HG02938 (cell line): ENCODE measurements at regions not wholly inside any gene's neighbourhood (a gene's known extent, or its start where the extent isn't known, plus 50 kb on each side); places are given as distances from the start of the nearest gene placed in this dataset.
"Not testable (repeated sequence)": the region's sequence is repeated elsewhere in the genome, so short reads cannot be mapped to it uniquely, and the experiment has no call there.

Experiments
- ATAC-seq: cut with Tn5 transposase; IDR thresholded peaks from one replicate; pipeline ENCODE4 v1.9.1; 2021; ENCODE audit warnings: mild to moderate bottlenecking, moderate library complexity; ENCODE audit not compliant: unreplicated experiment

DNA sequence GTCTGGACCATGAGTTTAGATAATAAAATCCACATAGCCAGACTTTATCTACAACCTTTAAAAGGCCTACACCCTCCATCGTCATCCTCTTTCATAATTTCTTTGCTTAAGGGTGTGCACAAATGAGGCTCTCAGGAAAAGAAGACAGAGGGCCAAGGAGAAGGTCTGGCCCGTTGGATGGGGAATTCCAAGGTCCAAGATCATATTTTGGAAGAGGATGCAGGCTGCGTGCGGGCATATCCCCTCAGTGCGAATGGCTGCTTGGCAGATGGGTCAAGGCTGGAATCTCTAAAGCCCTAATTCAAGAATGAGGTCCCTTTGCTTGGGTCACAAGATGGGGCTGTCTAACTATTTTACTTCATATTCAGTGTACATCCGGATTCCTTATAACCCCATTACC, 782.2 kb upstream of the NCAM2 start:
- no peak for ATAC-seq

DNA sequence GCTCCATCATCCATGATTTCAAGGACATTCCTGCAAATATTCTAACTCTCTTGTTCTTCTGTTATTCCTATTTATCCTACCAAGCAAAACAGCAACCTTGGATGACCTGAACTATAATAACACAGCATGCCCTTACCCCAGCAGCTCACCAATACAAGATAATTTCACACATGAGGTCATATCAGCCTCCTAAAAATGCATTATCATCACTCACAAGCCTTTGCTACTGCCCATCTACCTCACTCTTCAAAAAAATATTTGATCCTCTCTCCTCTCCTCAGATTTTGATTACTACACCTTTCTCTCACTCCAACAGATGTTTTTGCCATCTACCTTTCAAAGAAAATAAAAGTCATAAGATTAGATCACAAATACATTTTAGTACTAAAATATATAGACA, 777.6 kb upstream of the NCAM2 start:
- no peak for ATAC-seq

DNA sequence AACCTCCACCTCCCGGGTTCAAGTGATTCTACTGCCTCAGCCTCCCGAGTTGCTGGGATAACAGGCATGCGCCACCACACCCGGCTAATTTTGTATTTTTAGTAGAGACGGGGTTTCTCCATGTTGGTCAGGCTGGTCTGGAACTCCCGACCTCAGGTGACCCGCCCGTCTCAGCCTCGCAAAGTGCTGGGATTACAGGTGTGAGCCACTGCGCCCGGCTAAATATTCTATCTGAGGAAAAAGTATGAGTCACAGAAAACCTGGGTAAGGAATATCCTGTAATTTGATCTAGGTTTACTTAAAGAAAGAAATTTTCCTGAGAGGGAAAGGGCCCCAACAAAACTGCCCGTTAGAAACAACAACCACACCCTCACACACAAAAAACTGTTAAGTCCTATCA, 776.2 kb upstream of the NCAM2 start:
- not testable (repeated sequence) for ATAC-seq

DNA sequence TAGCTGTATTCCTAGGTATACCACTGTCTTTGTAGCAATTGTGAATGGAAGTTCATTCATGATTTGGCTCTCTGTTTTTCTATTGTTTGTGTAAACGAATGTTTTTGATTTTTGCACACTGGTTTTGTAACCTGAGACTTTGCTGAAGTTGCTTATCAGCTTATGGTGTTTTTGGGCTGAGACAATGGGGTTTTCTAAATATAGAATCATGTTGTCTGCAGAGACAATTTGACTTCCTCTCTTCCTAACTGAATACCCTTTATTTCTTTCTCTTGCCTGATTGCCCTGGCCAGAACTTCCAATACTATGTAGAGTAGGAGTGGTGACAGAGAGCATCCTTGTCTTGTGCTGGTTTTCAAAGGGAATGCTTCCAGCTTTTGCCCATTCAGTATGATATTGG, 761.6 kb upstream of the NCAM2 start:
- not testable (repeated sequence) for ATAC-seq

GRCh38 chr21:20249401-20249800, 748.8 kb upstream of the NCAM2 start:
- no peak for ATAC-seq

- no peak for ATAC-seq
Observed at GRCh38 chr21:20250337-20250736, 747.9 kb upstream of the NCAM2 start.

DNA sequence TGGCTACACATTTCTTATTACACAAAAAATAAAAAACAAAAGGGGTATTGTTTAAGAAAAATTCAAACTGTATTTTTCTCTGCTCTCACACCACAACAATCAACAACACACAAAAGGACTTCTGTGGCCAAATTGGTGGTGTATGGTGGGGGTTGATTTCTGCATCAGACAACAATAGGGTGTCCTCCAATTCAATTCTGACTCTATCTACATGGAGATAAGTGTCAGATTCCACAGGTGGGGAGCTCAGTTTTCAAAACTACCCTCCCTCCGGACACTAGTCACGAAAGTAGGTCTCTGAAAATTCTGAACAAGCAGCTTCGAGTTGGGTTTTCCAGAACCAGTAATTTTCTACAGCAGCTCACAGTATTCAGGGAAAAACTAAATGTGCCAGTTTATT, 744.9 kb upstream of the NCAM2 start:
- ATAC-seq: no peak

GRCh38 chr21:20254964-20255363, 743.2 kb upstream of the NCAM2 start:
- no peak for ATAC-seq

GRCh38 chr21:20257052-20257740, 741.0 kb upstream of the NCAM2 start:
- no peak for ATAC-seq

DNA sequence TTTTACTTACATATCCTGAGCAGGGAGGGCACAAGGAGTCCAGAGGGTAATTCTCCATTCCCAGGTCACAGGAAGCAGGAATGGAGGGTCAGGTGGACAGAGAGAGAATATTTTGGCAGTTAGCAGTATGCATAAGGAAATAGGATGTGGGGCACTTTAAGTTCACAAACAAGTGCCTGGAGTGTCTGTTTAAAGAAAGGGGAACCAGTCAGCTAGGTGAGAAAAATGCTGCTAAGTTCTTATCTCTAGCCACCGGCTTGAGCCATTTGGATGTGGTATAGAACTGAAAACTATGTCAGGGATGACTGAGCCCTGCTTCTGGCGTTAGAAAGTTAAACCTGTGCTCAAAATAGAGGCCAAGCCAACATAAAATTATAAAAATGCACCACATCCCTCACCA, 739.7 kb upstream of the NCAM2 start:
- no peak for ATAC-seq

DNA sequence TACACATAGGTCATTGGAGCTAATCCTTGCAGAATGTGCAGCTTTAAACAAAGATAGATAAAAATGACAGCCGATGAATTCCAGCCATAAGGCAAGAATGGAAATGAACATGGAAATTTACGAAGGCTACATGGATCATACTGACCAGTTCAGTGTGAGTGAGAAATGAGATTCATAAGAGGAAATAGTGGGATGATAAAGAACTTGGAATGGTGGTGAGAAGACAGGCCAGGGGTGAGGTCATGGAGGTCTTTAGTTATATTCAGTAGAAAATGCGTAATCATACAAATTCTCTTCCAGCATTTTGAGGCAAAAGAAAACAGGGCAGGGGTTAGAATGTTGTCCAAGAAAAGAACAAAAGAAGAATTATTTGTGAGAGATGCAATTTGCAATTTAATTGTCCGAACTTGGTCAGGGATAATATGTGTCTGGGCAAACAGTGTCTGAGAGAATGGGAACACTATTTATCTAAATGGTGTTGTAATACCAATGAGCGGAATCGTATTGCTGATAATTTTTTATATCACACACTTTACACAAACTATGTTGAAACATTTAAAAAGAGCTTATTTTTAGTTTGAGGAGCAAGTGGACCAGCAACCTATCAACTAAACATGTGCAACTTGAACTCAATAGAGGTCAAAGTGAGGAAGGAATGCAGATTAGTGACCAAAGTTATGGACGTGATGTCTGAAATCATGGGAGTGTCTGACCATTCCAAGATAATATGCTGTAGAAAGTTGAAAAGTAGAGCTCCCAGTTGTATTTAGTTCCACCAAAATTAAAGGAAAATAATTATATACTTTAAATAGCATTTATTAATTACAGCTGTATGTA, 739.0 kb upstream of the NCAM2 start:
- ATAC-seq: no peak

DNA sequence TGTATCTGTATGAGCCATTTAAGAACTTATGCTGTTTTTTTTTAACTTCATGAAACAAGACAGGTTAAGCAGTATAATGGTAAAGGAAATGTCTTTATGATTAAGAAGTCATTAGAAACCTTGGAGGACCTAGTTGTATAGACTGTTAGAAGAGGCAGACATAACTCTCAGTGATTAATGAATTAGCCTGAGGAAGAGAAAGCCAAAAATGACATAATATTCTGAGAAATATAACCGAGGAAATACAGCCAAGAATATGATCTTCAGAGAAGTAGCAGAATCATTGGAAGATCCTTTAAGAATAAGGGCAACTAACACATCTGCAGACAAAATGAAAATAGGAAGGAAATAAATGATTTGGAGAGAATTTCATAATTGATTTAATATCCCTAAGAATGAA, 738.1 kb upstream of the NCAM2 start:
- no peak for ATAC-seq

DNA sequence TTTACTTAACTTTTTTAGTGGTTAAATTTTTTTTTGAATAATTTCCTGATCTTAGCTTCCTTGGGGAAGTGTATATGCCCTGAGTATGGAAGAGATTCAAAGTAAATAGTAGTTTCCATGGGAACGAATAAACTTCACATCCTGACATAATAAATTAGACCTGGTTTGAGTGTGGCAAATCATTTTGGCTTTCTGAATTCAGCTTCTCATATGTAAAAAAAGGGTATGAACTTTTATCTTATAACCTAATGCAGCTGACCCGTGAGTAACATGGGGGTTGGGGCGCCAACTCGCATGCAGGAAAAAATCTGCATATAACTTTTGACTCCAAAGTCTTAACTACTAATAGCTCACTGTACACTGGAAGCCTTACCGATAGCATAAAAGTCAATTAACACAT, 736.8 kb upstream of the NCAM2 start:
- no peak for ATAC-seq

DNA sequence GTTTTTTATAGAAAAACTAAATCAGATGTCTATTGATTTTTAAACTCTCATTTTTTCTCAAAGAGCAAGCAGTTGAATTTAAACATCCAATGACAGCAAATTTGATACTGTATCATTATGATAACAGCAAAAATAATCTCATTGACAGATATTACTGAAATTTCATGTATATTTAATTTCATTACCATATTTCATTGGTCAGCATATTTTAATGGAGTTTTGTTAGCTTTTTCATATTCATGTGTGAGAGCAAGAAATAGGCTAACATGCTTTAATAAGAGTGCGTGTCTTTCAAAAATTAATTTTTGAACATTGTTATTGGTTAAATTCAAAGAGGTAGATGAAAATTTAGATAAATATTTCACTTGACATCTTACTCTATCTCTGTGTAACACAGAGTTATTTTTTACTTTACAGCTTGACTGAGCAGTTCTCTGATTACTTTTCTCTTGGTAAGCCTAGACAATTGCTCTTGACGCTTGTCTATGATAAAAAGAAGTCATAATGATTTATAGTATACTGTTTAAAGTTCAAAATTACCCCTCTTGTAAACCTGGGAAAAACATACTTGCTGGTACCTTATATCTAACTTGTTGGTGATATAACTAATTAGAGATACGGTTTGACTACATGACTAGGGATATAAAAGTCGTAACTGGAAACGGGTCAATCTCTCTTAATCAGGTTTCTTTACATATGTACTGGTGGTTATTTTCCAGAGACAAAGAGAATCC, 732.3 kb upstream of the NCAM2 start:
- ATAC-seq: no peak

- no peak for ATAC-seq
Observed at GRCh38 chr21:20266441-20266710, 731.8 kb upstream of the NCAM2 start.

DNA sequence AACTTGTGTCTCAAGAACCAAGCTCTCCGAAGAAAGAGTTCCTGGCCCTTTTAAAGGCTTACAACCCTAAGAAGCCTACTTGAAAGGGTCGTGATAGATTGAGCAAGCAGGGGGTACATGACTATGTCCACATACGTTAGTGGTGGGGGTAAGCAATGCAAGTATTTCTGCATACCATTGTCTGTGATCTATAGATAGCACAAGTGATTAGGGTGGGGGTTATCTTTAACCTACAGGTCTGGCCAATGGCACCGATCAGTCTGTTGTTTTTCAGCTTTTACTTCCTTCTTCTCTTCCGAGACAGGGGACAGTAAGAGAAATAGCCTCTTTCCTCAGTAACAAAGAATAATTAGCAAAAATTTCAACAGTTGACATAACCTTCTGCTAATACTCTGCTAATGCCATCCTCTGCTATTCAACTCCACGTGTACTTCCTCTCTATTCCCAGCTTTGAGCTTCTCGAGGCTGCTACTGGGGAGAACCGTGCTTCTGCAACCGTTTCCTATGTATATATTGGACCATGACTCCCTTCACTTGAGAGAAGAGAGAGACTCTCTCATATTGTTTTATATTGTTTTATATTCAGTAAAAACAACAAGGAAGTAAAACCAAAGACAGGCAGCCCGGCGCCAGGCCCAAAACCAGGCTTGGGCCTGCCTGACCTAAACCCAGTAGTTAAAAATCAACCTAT, 727.7 kb upstream of the NCAM2 start:
- ATAC-seq: no peak

GRCh38 chr21:20272791-20273362, 725.3 kb upstream of the NCAM2 start:
- no peak for ATAC-seq

DNA sequence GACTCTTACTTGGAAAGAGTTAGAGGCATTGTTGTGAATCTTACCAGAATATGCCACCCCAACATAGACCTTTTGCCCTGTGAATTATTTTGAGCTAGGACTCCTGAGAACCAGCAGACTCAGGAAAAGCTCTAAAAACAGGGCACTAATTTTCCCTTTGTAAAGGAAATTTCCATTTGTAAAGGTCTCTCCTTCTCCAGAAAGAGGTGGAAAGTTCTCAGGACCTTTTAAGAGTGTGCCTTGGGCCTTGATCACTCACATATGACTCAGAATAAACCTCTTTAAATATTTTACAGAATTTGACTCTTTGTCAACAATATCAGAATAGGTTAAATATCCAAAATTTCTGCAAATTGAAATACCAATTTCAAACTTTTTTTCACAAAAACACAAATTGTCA, 721.8 kb upstream of the NCAM2 start:
- no peak for ATAC-seq

- no peak for ATAC-seq
Observed at GRCh38 chr21:20276954-20277353, 721.3 kb upstream of the NCAM2 start.

GRCh38 chr21:20283836-20284235, 714.4 kb upstream of the NCAM2 start:
- no peak for ATAC-seq

DNA sequence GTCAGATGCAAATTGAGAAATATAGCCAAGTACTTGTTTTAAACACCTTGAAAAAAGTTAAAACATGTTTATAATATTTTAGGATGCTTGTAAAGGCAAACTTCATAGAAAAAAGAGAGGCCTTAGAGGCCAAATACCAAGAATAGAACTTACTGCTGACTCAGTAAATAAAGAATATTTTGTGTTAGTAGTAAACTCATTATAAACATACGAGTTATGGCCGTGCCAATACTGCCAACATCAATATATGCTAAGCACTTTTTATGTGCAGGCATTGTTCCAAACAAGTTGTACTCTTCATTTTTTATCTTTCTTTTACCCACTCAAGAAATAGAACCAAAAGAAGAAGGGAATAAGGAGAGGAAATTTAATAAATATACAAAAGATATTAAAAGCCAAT, 705.9 kb upstream of the NCAM2 start:
- no peak for ATAC-seq
